Activated CD4-positive, alpha-beta T cell treated with anti-CD3 and anti-CD28 coated beads for 1 hour (primary cell): ENCODE measurements at regions not wholly inside any gene's neighbourhood (a gene's known extent, or its start where the extent isn't known, plus 50 kb on each side); places are given as distances from the start of the nearest gene placed in this dataset.

Source experiments
- DNase-seq: peaks from one replicate; pipeline ENCODE4 v3.0.0-alpha.2; 2020

- DNase-seq, result no peak
Measured at GRCh38 chr6:45791211-45792168, 224.2 kb downstream of the CLIC5 start.

- DNase-seq, result no peak
Measured at GRCh38 chr6:45789238-45789637, 226.4 kb downstream of the CLIC5 start.

DNA sequence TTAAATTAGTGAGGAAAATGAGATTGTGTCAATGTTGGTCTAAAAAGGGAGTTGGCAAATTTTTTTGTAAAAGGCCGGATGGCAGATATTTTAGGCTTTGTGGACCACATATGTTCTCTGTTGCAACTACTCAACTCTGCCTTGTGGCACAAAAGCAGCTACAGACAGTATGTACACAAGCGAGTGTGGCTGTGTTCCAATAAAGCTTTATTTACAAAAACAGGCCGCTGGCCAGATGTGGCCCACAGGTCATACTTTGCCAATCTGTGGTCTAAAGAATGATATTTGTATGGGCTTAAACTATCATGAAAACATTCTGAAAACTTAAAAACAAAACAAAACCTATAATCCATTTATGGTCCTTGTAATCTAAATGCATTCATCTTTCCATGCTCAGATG, 228.3 kb downstream of the CLIC5 start:
- no peak for DNase-seq

DNA sequence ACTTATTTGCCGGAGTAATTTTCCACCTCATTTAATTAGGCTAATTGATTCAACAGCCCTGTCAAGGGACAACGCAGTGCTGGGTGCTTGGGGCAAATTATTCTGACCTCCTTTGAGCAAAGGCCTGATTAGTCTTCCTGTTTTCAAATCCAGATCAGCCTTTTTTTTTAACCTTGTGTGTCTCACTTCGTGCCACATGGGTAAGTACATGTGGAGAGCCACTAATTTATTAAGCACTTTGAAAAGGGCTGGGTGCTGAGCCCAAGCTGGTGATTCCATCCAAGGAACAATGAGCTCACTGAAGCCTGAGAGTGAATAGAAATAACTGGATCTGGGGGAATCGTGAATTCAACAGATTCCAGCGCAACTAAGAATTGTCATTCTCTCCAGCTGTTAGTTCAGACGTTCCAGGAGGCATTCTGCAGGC, 229.3 kb downstream of the CLIC5 start:
- no peak for DNase-seq

- DNase-seq, result no peak
Measured at GRCh38 chr6:45784250-45784649, 231.4 kb downstream of the CLIC5 start.

- no peak for DNase-seq
Measured at GRCh38 chr6:45783716-45784115, 231.9 kb downstream of the CLIC5 start.

DNA sequence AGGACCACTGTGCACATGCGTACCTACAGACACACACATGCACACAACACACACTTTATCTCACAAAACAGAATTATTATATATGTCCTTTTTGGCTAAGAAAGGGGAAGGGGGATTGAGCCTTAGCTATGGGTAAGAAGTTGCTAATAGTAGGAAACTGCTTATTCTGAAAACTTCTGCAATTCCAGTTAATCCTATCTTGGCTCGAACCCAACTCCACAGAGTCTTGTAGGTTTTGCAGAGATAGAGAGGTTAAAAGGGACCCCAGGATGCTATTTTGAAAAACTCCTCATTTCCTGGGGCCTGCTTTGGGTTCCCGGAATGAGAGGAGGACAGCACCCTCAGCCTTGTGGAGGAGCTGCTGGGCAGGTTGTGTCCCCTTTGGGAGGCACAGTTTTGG, 233.8 kb downstream of the CLIC5 start:
- no peak for DNase-seq

- no peak for DNase-seq
Measured at GRCh38 chr6:45780523-45780922, 235.1 kb downstream of the CLIC5 start.

GRCh38 chr6:45775026-45775697, 240.5 kb downstream of the CLIC5 start:
- no peak for DNase-seq

GRCh38 chr6:45773906-45774305, 241.8 kb downstream of the CLIC5 start:
- no peak for DNase-seq

- DNase-seq, result no peak
Measured at GRCh38 chr6:45772886-45773495, 242.7 kb downstream of the CLIC5 start.

- DNase-seq, result no peak
Measured at GRCh38 chr6:45772051-45772450, 243.6 kb downstream of the CLIC5 start.

- DNase-seq, result no peak
Measured at GRCh38 chr6:45763281-45763680, 252.4 kb downstream of the CLIC5 start.

- DNase-seq, result no peak
Measured at GRCh38 chr6:45759472-45759810, 256.2 kb downstream of the CLIC5 start.

DNA sequence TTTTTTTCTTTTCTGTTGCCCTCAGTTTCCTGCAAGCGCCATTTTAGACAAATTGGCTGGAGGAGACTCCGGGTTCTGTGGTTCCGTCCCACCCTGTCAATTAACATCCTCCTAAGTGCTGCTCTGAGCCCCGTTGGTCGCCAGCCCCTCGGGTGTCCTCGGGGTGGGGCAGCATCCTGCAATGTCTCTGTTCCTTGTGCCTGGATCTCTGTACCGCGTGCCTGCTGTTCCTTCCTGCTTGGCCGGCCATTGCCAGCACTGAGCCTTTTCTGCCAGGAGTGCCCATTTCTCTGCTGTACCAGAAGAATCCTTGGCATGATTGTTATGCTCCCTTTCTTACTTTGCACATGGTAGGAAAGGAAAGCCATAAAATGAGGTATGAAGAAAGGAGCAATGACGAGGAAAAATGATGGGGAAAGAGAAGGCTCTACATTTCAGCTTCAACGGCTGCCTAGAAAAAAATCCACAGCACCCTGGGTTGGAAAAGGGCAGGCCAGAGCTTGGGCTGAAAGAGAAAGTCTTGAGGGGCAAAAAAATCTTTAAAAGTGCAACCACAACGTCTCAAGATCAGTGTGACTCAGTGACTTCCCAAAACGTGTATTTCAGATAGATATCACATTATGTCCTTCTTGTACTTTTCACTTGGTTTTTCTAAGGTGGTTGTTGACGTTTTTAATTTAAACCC, 256.7 kb downstream of the CLIC5 start:
- no peak for DNase-seq

DNA sequence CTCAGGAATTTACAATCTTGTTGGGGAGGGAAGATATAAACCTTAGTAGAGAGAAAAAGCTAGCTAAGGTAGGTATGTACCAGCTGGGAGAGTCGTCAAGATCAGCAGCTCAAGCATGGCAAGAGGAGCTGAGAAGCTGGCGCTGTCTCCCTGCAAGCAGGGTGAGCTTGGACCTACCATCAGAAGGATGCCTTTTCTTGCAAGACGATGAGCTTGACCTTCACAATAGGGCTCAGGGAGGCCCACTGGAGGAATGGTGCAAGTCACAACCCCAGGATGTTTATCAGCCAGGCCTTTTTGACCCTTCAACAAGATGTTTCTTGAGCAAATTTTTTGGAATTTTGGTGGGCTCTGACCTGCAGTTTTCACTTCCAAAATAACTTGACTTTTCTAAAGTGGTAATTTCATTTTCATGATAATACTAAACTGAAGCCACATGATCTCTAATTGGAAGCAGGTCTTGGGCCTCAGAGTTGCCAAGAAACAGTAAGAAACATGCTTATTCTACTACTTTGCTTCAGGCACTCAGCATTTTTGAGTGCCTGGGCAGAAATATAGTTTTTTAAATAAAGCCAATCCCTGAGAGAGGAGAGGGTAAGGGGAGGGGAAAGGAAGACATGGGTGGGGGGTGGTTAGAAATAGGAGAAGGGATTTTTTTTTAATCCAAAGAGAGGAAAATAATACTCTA, 258.1 kb downstream of the CLIC5 start:
- no peak for DNase-seq

DNA sequence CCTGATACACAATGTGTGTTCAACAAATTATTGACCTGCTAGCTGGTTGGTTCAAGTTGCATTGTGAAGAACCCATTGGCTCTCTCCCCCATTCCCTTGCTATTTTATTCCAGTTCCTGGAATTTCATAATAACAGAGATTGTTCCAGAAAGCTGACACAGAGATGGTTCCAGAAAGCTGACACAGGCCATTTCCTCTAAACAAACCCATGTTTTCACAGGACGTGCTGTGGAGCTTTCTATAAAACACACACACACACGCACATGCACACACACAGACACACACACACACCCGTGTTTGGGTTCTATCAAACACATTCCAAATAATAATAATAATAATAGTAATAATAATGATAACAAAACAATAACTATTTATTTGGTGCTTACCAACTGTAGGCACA, 259.1 kb downstream of the CLIC5 start:
- DNase-seq, result no peak

DNA sequence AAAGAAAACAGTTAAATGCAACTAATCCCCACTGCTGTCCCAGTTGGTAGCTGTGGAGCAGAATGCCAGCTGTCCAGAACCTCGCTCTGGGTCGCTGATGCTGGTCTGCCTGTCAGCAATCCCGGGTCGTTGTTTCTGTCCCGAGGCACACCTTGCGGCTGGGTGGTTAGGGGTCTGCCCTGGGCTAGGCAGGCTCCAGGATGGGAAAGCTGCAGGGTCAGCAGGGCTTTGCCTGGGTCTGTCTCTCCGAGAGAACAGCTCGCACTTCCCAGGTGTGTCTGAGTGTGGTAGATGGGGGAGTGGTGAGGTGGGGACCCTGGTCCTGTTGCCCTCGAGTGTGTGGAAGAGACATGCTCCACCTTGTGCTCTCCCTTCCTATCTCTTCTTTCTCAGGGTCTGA, 261.2 kb downstream of the CLIC5 start:
- DNase-seq, result no peak

GRCh38 chr6:45746046-45746445, 269.6 kb downstream of the CLIC5 start:
- DNase-seq, result no peak

- DNase-seq, result no peak
Measured at GRCh38 chr6:45743028-45743615, 272.5 kb downstream of the CLIC5 start.

DNA sequence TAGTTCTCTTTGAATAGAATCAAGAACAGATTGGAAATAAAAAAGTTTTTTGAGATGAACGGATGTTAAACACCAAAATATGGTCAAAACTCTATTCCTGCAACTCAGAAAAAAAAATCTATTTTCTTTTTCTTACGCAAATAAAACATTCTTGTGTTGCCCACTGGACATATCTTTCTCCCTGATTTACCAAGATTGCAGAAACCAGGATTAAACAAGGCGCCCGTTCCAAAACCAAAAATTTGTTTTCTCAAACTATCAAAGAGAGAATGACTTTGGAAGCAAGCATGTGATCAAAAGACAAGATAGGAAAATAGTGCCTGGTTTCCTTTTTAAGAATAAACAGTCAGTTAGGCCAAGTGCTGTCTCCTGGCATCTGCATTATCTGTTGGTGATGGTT, 273.1 kb downstream of the CLIC5 start:
- DNase-seq, result no peak

- no peak for DNase-seq
Measured at GRCh38 chr6:45741437-45742171, 274.1 kb downstream of the CLIC5 start.
